ENCODE measurements at regions not wholly inside any gene's neighbourhood (a gene's known extent, or its start where the extent isn't known, plus 50 kb on each side); places are given as distances from the start of the nearest gene placed in this dataset.

DNA sequence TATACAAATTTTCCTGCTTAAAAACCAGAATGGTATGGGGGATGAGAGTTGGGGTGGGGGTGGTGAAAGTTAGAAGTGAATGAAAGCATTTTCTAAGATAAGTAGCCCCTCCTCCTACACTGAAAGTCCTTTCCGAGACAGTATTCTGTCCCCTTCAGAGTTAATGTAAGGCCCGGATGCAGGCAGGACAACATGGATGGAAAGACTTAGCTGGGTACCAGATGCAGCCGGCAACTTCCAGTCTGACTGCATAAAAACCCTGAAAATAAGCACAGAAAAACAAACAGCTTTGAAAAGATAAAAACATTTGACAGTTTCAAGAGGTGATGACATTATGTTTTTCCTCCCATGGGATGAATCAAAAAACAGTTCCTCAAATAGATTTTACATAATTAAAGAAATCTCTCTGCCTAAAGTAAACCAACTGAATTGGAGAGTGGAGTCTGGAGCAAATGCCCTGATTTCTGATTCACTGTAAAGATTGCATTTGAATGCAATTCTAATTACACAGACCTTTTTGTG lies 196.3 kb downstream of the GPAT3 start:
- TF ChIP-seq, protein P1, sequence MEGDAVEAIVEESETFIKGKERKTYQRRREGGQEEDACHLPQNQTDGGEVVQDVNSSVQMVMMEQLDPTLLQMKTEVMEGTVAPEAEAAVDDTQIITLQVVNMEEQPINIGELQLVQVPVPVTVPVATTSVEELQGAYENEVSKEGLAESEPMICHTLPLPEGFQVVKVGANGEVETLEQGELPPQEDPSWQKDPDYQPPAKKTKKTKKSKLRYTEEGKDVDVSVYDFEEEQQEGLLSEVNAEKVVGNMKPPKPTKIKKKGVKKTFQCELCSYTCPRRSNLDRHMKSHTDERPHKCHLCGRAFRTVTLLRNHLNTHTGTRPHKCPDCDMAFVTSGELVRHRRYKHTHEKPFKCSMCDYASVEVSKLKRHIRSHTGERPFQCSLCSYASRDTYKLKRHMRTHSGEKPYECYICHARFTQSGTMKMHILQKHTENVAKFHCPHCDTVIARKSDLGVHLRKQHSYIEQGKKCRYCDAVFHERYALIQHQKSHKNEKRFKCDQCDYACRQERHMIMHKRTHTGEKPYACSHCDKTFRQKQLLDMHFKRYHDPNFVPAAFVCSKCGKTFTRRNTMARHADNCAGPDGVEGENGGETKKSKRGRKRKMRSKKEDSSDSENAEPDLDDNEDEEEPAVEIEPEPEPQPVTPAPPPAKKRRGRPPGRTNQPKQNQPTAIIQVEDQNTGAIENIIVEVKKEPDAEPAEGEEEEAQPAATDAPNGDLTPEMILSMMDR (IDR thresholded peaks at IDR 0.05): no peak
- no peak for TF ChIP-seq POLR2A (IDR thresholded peaks at IDR 0.05; ENCODE audit: low read depth)
